ENCODE measurements at regions not wholly inside any gene's neighbourhood (a gene's known extent, or its start where the extent isn't known, plus 50 kb on each side); places are given as distances from the start of the nearest gene placed in this dataset.

DNA sequence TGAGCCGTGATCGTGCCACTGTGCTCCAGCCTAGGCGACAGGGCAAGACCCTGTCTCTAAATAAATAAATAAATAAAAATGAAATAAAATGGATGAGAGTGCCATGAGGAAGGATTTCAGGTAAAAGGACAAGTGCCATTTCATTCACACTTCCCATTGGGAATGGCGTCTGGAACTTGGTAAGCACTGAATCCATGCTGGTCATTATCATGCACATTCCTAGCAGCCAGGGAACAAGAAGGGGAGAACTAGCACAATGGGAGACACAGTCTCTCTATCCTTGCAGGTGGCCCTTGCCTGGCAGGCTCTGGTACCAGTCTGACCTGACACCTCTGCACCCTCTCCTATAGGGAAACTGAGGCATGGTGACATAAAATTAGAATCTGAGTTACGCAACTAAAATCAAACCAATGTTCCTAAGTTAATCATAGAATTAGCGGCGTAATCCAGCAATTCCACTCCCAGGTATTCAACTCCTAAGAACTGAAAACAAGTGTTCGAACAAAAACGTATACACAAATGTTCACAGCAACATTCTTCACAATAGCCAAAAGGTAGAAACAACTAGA is 70.8 kb upstream of the MFGE8 start:
- Histone ChIP-seq H3K9me3 (ENCODE audit: control insufficient read depth, insufficient read depth, low read length) (no peaks in the 10 kb centered on the region), H3K4me3 (ENCODE audit: low read length) (no peak overlapping the region), H3K27me3 (ENCODE audit: control insufficient read depth, insufficient read depth, low read length) (no peaks in the 10 kb centered on the region), H3K27ac (ENCODE audit: low read length) (no peak overlapping the region), H3K36me3 (ENCODE audit: control insufficient read depth, insufficient read depth, low read length) (no peaks in the 10 kb centered on the region), H3K4me1 (ENCODE audit: control insufficient read depth, insufficient read depth, low read length) (peaks cover 15% of the 10 kb centered on the region)
- no peak for DNase-seq (ENCODE audit: low read depth, low spot score)
- WGBS (ENCODE audit: insufficient coverage, insufficient read length), result no CpG with 5 or more reads among the region's 9 CpGs

DNA sequence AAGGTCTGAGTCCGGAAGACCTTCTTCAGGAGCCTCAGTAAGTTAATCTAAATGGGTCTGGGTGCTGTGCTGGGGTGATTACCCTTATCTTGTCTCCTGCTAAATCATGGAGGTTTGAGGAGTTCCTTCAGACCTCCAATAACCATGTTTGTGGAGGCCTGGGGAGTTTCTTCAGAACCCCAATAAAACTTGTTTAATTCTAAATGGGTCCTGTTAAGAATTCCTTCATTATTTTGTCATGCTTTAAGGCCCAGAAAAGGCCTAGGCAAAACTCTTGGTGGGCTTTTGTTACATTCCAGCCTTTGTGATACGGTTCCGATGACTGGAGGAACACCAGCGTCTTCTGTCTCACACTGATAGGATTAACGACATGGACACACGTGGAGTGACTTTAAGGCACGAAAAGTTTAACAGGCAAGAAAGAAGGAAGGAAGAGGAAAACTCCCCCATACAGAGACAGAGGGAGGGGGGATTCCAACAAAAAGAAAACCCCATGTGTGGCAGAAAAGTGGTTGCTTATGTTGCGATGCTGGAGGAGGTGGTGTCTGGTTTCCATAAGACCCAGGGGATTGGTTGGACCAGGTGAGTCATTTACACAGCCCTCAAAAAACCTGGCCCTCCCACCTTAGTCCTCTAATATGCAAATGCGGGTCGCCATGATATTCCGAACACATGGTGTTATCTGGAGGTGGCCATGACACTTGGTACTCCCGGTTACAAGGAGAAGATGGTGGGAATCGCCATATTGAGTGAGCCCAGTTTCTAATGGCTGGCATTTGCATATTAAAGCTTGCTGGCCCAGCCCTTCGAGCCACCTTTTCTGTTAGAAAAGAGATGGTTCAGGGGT is 72.6 kb upstream of the MFGE8 start:
- Histone ChIP-seq H3K4me3 (ENCODE audit: low read length) (no peak overlapping the region), H3K36me3 (ENCODE audit: control insufficient read depth, insufficient read depth, low read length) (no peaks in the 10 kb centered on the region), H3K9me3 (ENCODE audit: control insufficient read depth, insufficient read depth, low read length) (no peaks in the 10 kb centered on the region), H3K27ac (ENCODE audit: low read length) (no peak overlapping the region), H3K27me3 (ENCODE audit: control insufficient read depth, insufficient read depth, low read length) (no peaks in the 10 kb centered on the region), H3K4me1 (ENCODE audit: control insufficient read depth, insufficient read depth, low read length) (peaks cover 15% of the 10 kb centered on the region)
- DNase-seq (ENCODE audit: low read depth, low spot score), result peak; percentile 95
- no CpG with 5 or more reads among the region's 14 CpGs for WGBS (ENCODE audit: insufficient coverage, insufficient read length)

DNA sequence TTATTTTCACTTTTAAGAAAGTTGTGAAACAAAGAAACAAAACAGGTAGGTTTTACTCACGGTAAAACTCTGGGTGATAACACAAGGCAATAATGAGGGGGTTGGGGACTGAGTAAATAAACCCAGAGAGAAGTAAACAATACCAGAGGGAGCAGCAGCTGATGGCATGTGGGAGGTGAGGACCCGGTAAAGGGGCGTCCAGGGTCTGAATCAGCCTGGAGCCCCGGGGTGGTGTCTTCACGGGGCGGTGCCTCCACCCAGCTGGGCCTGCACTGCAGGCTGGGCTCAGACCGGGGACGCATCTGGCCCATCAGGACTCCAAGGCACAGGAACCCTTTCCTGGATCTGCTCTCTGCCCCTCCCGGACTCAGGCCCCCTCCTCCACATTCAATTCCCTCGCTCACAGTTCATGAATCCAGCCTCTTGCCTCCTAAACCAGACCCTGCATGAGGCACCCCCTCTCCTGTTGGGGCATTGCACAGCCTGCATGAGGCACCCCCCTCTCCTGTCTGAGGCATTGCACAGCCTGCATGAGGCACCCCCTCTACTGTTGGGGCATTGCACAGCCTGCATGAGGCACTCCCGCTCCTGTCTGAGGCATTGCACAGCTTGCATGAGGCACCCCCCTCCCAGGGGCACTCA is 73.9 kb upstream of the MFGE8 start:
- no CpG with 5 or more reads among the region's 11 CpGs for WGBS (ENCODE audit: insufficient coverage, insufficient read length)
- Histone ChIP-seq H3K9me3 (ENCODE audit: control insufficient read depth, insufficient read depth, low read length) (no peaks in the 10 kb centered on the region), H3K27ac (ENCODE audit: low read length) (peak overlapping the region; percentile 76), H3K4me3 (ENCODE audit: low read length) (no peak overlapping the region), H3K4me1 (ENCODE audit: control insufficient read depth, insufficient read depth, low read length) (peaks cover 14% of the 10 kb centered on the region), H3K27me3 (ENCODE audit: control insufficient read depth, insufficient read depth, low read length) (no peaks in the 10 kb centered on the region), H3K36me3 (ENCODE audit: control insufficient read depth, insufficient read depth, low read length) (no peaks in the 10 kb centered on the region)
- DNase-seq (ENCODE audit: low read depth, low spot score), result no peak

DNA sequence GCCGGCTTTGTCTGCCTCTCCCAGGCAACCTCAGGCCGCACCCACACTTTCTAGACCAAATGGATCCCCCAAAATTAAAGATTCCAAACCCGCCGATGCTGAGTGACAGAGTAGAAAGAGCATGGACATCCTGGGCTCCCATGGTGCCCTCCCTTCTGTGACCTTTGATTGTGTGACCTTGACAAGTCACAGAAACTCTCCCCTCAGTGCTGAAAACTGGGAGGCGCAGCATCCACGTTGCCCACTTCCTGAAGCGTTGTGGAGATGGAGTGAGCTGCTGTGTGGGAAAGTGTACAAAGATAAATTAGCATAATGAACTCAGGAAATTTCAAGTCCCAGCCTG is 74.4 kb upstream of the MFGE8 start:
- H3K4me1 ChIP-seq (ENCODE audit: control insufficient read depth, insufficient read depth, low read length), result peaks cover 14% of the 10 kb centered on the region
- H3K27me3 ChIP-seq (ENCODE audit: control insufficient read depth, insufficient read depth, low read length), result no peaks in the 10 kb centered on the region
- no peaks in the 10 kb centered on the region for H3K36me3 ChIP-seq (ENCODE audit: control insufficient read depth, insufficient read depth, low read length)
- peak overlapping the region; percentile 76 for H3K27ac ChIP-seq (ENCODE audit: low read length)
- no peak overlapping the region for H3K4me3 ChIP-seq (ENCODE audit: low read length)
- no peak for DNase-seq (ENCODE audit: low read depth, low spot score)
- no CpG with 5 or more reads among the region's 7 CpGs for WGBS (ENCODE audit: insufficient coverage, insufficient read length)
- H3K9me3 ChIP-seq (ENCODE audit: control insufficient read depth, insufficient read depth, low read length), result no peaks in the 10 kb centered on the region

DNA sequence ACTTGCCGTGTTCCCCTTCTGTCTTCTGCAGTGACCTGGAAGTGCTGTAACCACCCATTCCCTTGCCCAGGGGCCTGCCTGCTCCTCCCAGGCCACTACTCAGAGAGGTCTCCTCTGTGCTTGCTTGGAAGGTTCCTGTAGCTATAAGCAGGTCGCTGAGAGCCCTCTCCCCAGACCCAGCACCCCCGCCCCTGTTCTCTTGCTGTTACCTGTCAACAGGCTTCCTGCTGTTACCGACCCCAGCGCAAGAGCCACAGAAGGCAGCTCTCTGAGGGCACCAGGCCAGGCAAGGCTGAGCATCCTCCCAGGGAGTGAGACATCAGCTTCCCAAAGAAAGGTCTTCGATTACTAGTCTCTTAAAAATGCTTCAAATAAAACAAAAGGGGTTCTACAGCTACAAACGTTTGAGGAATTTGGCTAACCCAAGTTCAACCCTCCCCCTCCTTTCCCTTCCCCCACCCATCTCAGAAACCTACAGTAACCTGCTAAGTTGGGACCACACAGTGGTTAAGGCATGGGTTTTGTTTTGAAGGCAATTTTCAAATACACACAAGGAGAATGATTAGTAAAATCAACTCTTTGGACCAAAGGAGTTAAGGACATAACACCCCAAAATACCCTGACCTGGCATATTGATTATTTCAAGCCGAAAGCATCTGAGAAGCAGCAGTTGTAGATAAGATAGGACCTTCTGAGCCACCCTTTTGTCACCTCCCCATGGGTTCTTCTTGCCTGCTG is 74.9 kb upstream of the MFGE8 start:
- Histone ChIP-seq H3K36me3 (ENCODE audit: control insufficient read depth, insufficient read depth, low read length) (no peaks in the 10 kb centered on the region), H3K9me3 (ENCODE audit: control insufficient read depth, insufficient read depth, low read length) (no peaks in the 10 kb centered on the region), H3K27ac (ENCODE audit: low read length) (peak overlapping the region; percentile 76), H3K4me1 (ENCODE audit: control insufficient read depth, insufficient read depth, low read length) (peaks cover 14% of the 10 kb centered on the region), H3K27me3 (ENCODE audit: control insufficient read depth, insufficient read depth, low read length) (no peaks in the 10 kb centered on the region), H3K4me3 (ENCODE audit: low read length) (no peak overlapping the region)
- no CpG with 5 or more reads among the region's 8 CpGs for WGBS (ENCODE audit: insufficient coverage, insufficient read length)
- no peak for DNase-seq (ENCODE audit: low read depth, low spot score)

DNA sequence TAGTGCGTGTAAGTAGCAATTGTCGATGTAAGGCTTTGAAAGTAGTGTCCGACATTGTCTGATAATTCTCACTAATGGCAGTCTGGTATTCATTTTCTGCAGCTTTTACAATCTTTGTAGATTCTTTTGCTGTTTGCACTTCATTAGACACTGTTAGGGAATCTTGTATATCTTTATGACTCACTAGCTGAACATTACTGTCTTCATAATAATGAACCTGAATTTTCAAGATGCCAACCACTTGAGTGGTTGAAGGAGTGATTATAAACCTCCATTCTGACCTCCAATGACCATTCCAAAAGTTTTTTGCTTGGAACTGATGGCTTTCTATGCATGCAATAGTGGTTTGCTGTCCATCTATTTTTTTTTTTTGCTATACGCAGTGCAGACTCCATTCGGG is 76.4 kb upstream of the MFGE8 start:
- H3K4me3 ChIP-seq (ENCODE audit: low read length), result no peak overlapping the region
- no peaks in the 10 kb centered on the region for H3K27me3 ChIP-seq (ENCODE audit: control insufficient read depth, insufficient read depth, low read length)
- no peaks in the 10 kb centered on the region for H3K36me3 ChIP-seq (ENCODE audit: control insufficient read depth, insufficient read depth, low read length)
- H3K4me1 ChIP-seq (ENCODE audit: control insufficient read depth, insufficient read depth, low read length), result peaks cover 14% of the 10 kb centered on the region
- no peak for DNase-seq (ENCODE audit: low read depth, low spot score)
- H3K9me3 ChIP-seq (ENCODE audit: control insufficient read depth, insufficient read depth, low read length), result no peaks in the 10 kb centered on the region
- H3K27ac ChIP-seq (ENCODE audit: low read length), result no peak overlapping the region
- no CpG with 5 or more reads among the region's 5 CpGs for WGBS (ENCODE audit: insufficient coverage, insufficient read length)

DNA sequence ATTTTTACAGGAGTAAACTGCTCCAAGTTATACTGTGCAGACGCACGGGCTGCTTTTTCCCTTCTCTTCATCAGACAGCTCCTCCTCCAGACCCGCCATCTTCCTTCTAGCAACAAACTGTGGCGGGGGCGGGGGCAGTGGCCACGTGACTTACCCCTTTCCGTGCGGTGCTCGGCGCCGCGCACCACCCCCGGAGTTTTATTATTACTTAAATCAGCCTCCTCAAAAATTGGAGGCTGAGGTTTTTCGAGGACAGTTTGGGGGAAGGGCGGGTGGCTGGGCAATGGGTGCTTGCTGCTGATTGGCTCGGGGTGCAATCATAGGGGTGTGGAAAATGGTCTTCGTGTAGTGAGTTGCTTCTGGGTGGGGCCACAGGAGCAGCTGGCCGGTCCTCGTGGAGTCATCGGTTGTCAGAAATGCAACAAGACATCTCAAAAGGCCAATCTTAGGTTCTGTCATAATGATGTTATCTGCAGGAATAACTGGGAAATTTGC is 77.1 kb upstream of the MFGE8 start:
- Histone ChIP-seq H3K9me3 (ENCODE audit: control insufficient read depth, insufficient read depth, low read length) (no peaks in the 10 kb centered on the region), H3K27ac (ENCODE audit: low read length) (no peak overlapping the region), H3K4me1 (ENCODE audit: control insufficient read depth, insufficient read depth, low read length) (peaks cover 14% of the 10 kb centered on the region), H3K27me3 (ENCODE audit: control insufficient read depth, insufficient read depth, low read length) (no peaks in the 10 kb centered on the region), H3K36me3 (ENCODE audit: control insufficient read depth, insufficient read depth, low read length) (no peaks in the 10 kb centered on the region), H3K4me3 (ENCODE audit: low read length) (no peak overlapping the region)
- no CpG with 5 or more reads among the region's 20 CpGs for WGBS (ENCODE audit: insufficient coverage, insufficient read length)
- no peak for DNase-seq (ENCODE audit: low read depth, low spot score)

DNA sequence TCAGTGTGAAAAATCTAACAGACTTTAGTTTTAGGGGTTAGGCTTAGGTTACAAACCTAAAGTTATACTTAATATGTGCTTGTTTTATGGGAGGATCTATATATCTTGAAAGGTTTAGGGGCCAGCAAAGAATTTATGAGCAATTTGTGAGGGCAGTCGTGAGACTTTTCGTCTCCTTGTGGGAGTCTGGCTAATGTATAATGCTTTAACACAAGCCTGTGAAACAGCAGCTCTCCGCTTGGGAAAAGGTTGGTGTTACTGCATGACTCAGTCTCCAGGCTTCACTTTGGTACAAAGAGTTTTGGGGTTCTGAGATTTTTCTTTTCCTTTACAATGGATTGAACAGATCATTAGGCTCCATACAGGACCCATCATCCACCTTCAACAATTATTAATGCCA is 79.0 kb upstream of the MFGE8 start:
- Histone ChIP-seq H3K4me1 (ENCODE audit: control insufficient read depth, insufficient read depth, low read length) (peaks cover 11% of the 10 kb centered on the region), H3K27me3 (ENCODE audit: control insufficient read depth, insufficient read depth, low read length) (no peaks in the 10 kb centered on the region), H3K27ac (ENCODE audit: low read length) (no peak overlapping the region), H3K36me3 (ENCODE audit: control insufficient read depth, insufficient read depth, low read length) (no peaks in the 10 kb centered on the region), H3K4me3 (ENCODE audit: low read length) (no peak overlapping the region), H3K9me3 (ENCODE audit: control insufficient read depth, insufficient read depth, low read length) (no peaks in the 10 kb centered on the region)
- no peak for DNase-seq (ENCODE audit: low read depth, low spot score)
- no CpG with 5 or more reads among the region's 3 CpGs for WGBS (ENCODE audit: insufficient coverage, insufficient read length)

DNA sequence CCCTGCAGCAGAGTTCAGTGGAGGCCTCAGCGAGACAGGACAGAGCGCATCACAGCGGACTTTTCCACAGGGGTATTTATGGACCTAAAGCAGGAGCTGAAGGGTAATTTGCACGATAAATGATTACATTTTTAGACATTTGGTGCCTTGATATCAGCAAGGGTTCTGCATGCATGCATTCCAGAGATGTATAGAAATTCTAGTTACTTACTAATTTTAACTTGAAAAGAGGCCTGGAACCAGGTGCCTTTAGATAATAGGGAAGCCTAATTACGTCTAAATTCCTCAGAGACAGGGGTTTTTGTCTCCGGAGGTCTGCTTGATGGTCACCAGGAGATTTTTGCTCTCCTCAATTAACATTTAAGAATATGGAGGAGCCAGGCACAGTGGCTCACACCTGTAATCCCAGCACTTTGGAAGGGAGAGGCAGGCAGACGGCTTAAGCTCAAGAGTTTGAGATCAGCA is 79.8 kb upstream of the MFGE8 start:
- Histone ChIP-seq H3K27ac (ENCODE audit: low read length) (no peak overlapping the region), H3K4me3 (ENCODE audit: low read length) (no peak overlapping the region), H3K27me3 (ENCODE audit: control insufficient read depth, insufficient read depth, low read length) (no peaks in the 10 kb centered on the region), H3K36me3 (ENCODE audit: control insufficient read depth, insufficient read depth, low read length) (no peaks in the 10 kb centered on the region), H3K4me1 (ENCODE audit: control insufficient read depth, insufficient read depth, low read length) (peaks cover 5% of the 10 kb centered on the region; the same call in 1 of the 2 replicates), H3K9me3 (ENCODE audit: control insufficient read depth, insufficient read depth, low read length) (no peaks in the 10 kb centered on the region)
- DNase-seq (ENCODE audit: low read depth, low spot score), result no peak
- no CpG with 5 or more reads among the region's 7 CpGs for WGBS (ENCODE audit: insufficient coverage, insufficient read length)

DNA sequence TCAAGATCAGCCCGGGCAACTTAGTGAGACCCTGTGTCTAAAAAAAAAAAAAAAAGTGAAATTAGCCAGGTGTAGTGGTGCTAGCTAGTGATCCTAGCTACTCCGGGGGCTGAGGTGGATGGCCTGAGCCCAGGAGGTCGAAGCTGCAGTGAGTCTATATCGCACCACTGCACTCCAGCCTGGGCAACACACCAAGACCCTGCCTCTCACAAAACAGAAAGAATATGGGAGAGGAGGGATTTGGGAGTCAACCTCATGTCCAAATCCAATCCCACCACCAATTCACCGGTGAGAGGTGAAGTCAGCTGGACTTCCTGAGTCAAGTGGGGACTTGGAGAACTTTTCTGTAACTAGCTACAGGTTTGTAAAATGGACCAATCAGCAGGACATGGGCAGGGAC is 80.5 kb upstream of the MFGE8 start:
- no peaks in the 10 kb centered on the region for H3K27me3 ChIP-seq (ENCODE audit: control insufficient read depth, insufficient read depth, low read length)
- H3K9me3 ChIP-seq (ENCODE audit: control insufficient read depth, insufficient read depth, low read length), result no peaks in the 10 kb centered on the region
- peaks cover 2% of the 10 kb centered on the region; the same call in 1 of the 2 replicates for H3K4me1 ChIP-seq (ENCODE audit: control insufficient read depth, insufficient read depth, low read length)
- H3K27ac ChIP-seq (ENCODE audit: low read length), result peak overlapping the region; percentile 78
- no CpG with 5 or more reads among the region's 5 CpGs for WGBS (ENCODE audit: insufficient coverage, insufficient read length)
- H3K4me3 ChIP-seq (ENCODE audit: low read length), result no peak overlapping the region
- DNase-seq (ENCODE audit: low read depth, low spot score), result no peak
- no peaks in the 10 kb centered on the region for H3K36me3 ChIP-seq (ENCODE audit: control insufficient read depth, insufficient read depth, low read length)
